ENCODE measurements at regions not wholly inside any gene's neighbourhood (a gene's known extent, or its start where the extent isn't known, plus 50 kb on each side); places are given as distances from the start of the nearest gene placed in this dataset.

DNA sequence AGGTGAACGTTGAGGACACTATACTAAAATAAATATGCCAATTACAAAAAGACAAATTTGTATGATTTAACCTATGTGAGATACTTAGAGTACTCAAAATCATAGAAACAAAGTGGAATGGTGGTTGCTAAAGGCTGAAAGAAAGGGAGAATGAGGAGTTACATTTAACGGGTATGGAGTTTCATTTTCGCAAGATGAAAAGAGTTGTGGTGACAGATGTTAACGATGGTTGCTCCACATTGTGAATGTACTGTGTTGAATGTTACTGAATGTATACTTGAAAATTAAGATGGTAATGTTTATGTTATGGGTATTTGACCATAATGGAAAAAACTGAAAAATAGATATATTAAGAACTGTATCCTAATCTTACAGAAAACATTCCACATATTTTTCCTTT, 51.3 kb upstream of the MOCS2 start:
- intact Hi-C loops (cut with micrococcal nuclease; ENCODE audit: unreplicated experiment), result no loop called here
- Histone ChIP-seq H3K27ac (ENCODE audit: low read depth, low read length, poor library complexity, severe bottlenecking) (no peak overlapping the region), H4K20me1 (ENCODE audit: insufficient read depth, low read length) (no peaks in the 10 kb centered on the region), H3K9me2 (ENCODE audit: insufficient read depth, low read length) (no peaks in the 10 kb centered on the region), H3K4me3 (ENCODE audit: low read depth, low read length, poor library complexity, severe bottlenecking) (no peak overlapping the region), H3K4me2 (ENCODE audit: low read length) (no peak overlapping the region), H2AFZ (ENCODE audit: low read length) (no peak overlapping the region), H3K4me1 (ENCODE audit: insufficient read depth, low read length, poor library complexity, severe bottlenecking) (no peaks in the 10 kb centered on the region), H3K9me3 (ENCODE audit: low read length) (no peaks in the 10 kb centered on the region), H3K36me3 (ENCODE audit: insufficient read depth, low read length) (no peaks in the 10 kb centered on the region), H3K79me2 (ENCODE audit: insufficient read depth, low read depth, low read length) (no peaks in the 10 kb centered on the region)
- DNase-seq (ENCODE audit: low spot score), result no peak
- no TSS peak for BruUV-seq (replicated peaks)
- ChIA-PET CTCF (ENCODE audit: unreplicated experiment) (no interaction called here), POLR2A (no interaction called here)
- TF ChIP-seq, protein P1, sequence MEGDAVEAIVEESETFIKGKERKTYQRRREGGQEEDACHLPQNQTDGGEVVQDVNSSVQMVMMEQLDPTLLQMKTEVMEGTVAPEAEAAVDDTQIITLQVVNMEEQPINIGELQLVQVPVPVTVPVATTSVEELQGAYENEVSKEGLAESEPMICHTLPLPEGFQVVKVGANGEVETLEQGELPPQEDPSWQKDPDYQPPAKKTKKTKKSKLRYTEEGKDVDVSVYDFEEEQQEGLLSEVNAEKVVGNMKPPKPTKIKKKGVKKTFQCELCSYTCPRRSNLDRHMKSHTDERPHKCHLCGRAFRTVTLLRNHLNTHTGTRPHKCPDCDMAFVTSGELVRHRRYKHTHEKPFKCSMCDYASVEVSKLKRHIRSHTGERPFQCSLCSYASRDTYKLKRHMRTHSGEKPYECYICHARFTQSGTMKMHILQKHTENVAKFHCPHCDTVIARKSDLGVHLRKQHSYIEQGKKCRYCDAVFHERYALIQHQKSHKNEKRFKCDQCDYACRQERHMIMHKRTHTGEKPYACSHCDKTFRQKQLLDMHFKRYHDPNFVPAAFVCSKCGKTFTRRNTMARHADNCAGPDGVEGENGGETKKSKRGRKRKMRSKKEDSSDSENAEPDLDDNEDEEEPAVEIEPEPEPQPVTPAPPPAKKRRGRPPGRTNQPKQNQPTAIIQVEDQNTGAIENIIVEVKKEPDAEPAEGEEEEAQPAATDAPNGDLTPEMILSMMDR (conservative IDR thresholded peaks at IDR 0.05; ENCODE audit: low read length), result no peak
- no peak for TF ChIP-seq EZH2phosphoT487 (IDR thresholded peaks at IDR 0.05; ENCODE audit: borderline replicate concordance, low read depth, low read length)

DNA sequence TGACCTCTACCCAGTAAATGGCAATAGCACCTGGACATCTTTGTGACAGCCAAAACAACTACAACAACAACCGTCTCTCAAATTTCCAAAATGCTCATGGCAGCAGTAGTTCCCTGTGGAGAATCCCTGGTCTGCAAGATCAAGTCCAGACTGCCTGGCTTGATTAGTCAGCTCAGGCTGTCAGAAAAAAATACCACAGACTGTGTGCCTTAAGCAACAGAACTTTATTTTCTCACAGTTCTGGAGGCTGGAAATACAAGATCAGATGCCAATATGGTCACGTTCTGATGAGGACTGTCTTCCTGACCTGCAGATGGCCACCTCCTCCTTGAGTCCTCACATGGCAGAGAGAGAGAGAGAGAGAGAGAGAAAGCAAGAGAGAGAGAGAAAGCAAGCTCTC, 52.3 kb upstream of the MOCS2 start:
- H3K9me2 ChIP-seq (ENCODE audit: insufficient read depth, low read length), result no peaks in the 10 kb centered on the region
- DNase-seq (ENCODE audit: low spot score), result no peak
- TF ChIP-seq, protein P1 (conservative IDR thresholded peaks at IDR 0.05; ENCODE audit: low read length), result no peak
- no peak for TF ChIP-seq EZH2phosphoT487 (IDR thresholded peaks at IDR 0.05; ENCODE audit: borderline replicate concordance, low read depth, low read length)
- no peaks in the 10 kb centered on the region for H3K9me3 ChIP-seq (ENCODE audit: low read length)
- H4K20me1 ChIP-seq (ENCODE audit: insufficient read depth, low read length), result no peaks in the 10 kb centered on the region
- H3K4me3 ChIP-seq (ENCODE audit: low read depth, low read length, poor library complexity, severe bottlenecking), result no peak overlapping the region
- no peak overlapping the region for H2AFZ ChIP-seq (ENCODE audit: low read length)
- no peaks in the 10 kb centered on the region for H3K79me2 ChIP-seq (ENCODE audit: insufficient read depth, low read depth, low read length)
- no peak overlapping the region for H3K27ac ChIP-seq (ENCODE audit: low read depth, low read length, poor library complexity, severe bottlenecking)
- no peaks in the 10 kb centered on the region for H3K4me1 ChIP-seq (ENCODE audit: insufficient read depth, low read length, poor library complexity, severe bottlenecking)
- POLR2A ChIA-PET, result no interaction called here
- BruUV-seq (replicated peaks), result no TSS peak
- CTCF ChIA-PET (ENCODE audit: unreplicated experiment), result no interaction called here
- no peak overlapping the region for H3K4me2 ChIP-seq (ENCODE audit: low read length)
- intact Hi-C loops (cut with micrococcal nuclease; ENCODE audit: unreplicated experiment), result no loop called here
- no peaks in the 10 kb centered on the region for H3K36me3 ChIP-seq (ENCODE audit: insufficient read depth, low read length)

- no peak for DNase-seq (ENCODE audit: low spot score)
- CTCF ChIA-PET (ENCODE audit: unreplicated experiment), result no interaction called here
- no TSS peak for BruUV-seq (replicated peaks)
Observed at GRCh38 chr5:53164478-53165165, 55.1 kb upstream of the MOCS2 start.

More at GRCh38 chr5:53164478-53165165, 55.1 kb upstream of the MOCS2 start:
- Histone ChIP-seq H2AFZ (ENCODE audit: low read length) (no peak overlapping the region), H3K9me3 (ENCODE audit: low read length) (no peaks in the 10 kb centered on the region), H3K27ac (ENCODE audit: low read depth, low read length, poor library complexity, severe bottlenecking) (no peak overlapping the region), H3K4me2 (ENCODE audit: low read length) (no peak overlapping the region), H3K79me2 (ENCODE audit: insufficient read depth, low read depth, low read length) (no peaks in the 10 kb centered on the region), H3K9me2 (ENCODE audit: insufficient read depth, low read length) (no peaks in the 10 kb centered on the region), H3K4me3 (ENCODE audit: low read depth, low read length, poor library complexity, severe bottlenecking) (no peak overlapping the region), H3K4me1 (ENCODE audit: insufficient read depth, low read length, poor library complexity, severe bottlenecking) (no peaks in the 10 kb centered on the region), H3K36me3 (ENCODE audit: insufficient read depth, low read length) (no peaks in the 10 kb centered on the region), H4K20me1 (ENCODE audit: insufficient read depth, low read length) (no peaks in the 10 kb centered on the region)
- TF ChIP-seq EZH2phosphoT487 (IDR thresholded peaks at IDR 0.05; ENCODE audit: borderline replicate concordance, low read depth, low read length), result no peak
- TF ChIP-seq, protein P1 (conservative IDR thresholded peaks at IDR 0.05; ENCODE audit: low read length), result no peak
- intact Hi-C loops (cut with micrococcal nuclease; ENCODE audit: unreplicated experiment), result no loop called here
- POLR2A ChIA-PET, result no interaction called here

Data from OCI-LY7 (cell line).